ENCODE measurements at regions not wholly inside any gene's neighbourhood (a gene's known extent, or its start where the extent isn't known, plus 50 kb on each side); places are given as distances from the start of the nearest gene placed in this dataset.

DNA sequence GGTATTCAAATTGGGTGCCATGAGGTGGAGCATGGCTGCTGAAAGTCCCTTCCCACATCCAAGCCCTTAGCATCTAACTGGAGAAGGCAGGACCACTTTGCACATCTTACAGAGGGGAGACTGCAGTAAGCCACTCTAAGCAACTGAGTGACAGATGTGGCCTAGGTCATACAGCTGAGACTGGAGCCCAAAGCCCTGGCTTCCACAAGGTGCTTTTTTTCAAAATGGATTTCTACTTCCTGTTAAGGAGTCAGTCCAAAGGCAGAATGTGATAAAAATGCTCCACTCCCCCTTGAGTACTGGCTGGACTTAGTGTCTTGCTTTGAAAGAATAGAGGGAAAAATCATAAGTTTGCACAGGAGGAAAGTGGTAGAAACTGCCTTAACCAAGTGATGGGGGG is 424.0 kb upstream of the SPRED2 start:
- no peak for TF ChIP-seq CTCF (IDR thresholded peaks at IDR 0.05; ENCODE audit: borderline replicate concordance, extremely low read depth, low read length, poor library complexity, severe bottlenecking)
- TF ChIP-seq EZH2 (IDR thresholded peaks at IDR 0.05; ENCODE audit: borderline replicate concordance, low read depth, low read length, severe bottlenecking): no peak
